Transverse colon (tissue), 4 donors: ENCODE measurements at regions not wholly inside any gene's neighbourhood (a gene's known extent, or its start where the extent isn't known, plus 50 kb on each side); places are given as distances from the start of the nearest gene placed in this dataset.
A peak's percentile ranks its signal among the peaks of the same experiment; 100 is the strongest.

ENCODE experiments used
- DNase-seq: peaks from one replicate; pipeline ENCODE4 v3.0.0-alpha.2; 2019
- H3K27ac ChIP-seq, 4 donors: fragments of 200-600 bp; sonication (generic); 2 replicates each; pipeline ENCODE4 v1.5.1; 2016 to 2018; ENCODE audit warnings: inconsistent platforms in 4 of 4
- H3K27me3 ChIP-seq: fragments of 200-600 bp; sonication (generic); 2 replicates; pipeline ENCODE4 v1.5.1; 2017; ENCODE audit warnings: inconsistent platforms
- H3K36me3 ChIP-seq, 4 donors: fragments of 200-600 bp; sonication (generic); 2 replicates each; pipeline ENCODE4 v1.5.1; 2017 to 2019; ENCODE audit warnings: inconsistent platforms in 4 of 4
- H3K4me1 ChIP-seq, 4 donors: fragments of 200-600 bp; sonication (generic); 2 replicates each; pipeline ENCODE4 v1.5.1; 2017 to 2020; ENCODE audit warnings: inconsistent platforms in 4 of 4
- H3K4me3 ChIP-seq, 4 donors: fragments of 200-600 bp; sonication (generic); 1 replicate in 1 of 4; 2 replicates in 3 of 4; pipeline versions ENCODE4 v1.5.1 to v1.6.1; 2017 to 2019; ENCODE audit warnings: inconsistent platforms in 4 of 4
- H3K9me3 ChIP-seq, 2 donors: fragments of 200-600 bp; sonication (generic); 2 replicates each; pipeline ENCODE4 v1.5.1; 2017 to 2019; ENCODE audit warnings: inconsistent platforms in 2 of 2
- CTCF ChIP-seq, 5 experiments: fragments of 200-600 bp in 3 of 5; fragments of 450-650 bp in 2 of 5; sonication (generic) in 3 of 5; IDR thresholded peaks; 1 replicate in 2 of 5; 2 replicates in 3 of 5; pipeline ENCODE4 v1.5.1; 2016 to 2017; ENCODE audit warnings: antibody characterized with exemption in 5 of 5, inconsistent platforms in 3 of 5, mild to moderate bottlenecking in 2 of 5, moderate library complexity in 1 of 5
- EP300 ChIP-seq: sonication (generic); formaldehyde crosslinking; IDR thresholded peaks from one replicate; pipeline ENCODE4 v1.6.1; 2017; ENCODE audit warnings: antibody characterized with exemption, low read depth
- POLR2A ChIP-seq: fragments of 450-650 bp; IDR thresholded peaks from one replicate; pipeline ENCODE4 v1.6.1; 2016; ENCODE audit warnings: antibody characterized with exemption, mild to moderate bottlenecking, moderate library complexity
- POLR2AphosphoS5 ChIP-seq, 3 donors: sonication (generic); formaldehyde crosslinking; IDR thresholded peaks; one replicate each; pipeline ENCODE4 v1.6.1; 2016; ENCODE audit warnings: antibody characterized with exemption in 3 of 3
- WGBS, 2 donors: methylation state at CpG; one replicate each; pipeline ENCODE4 v1.1.5; 2018; ENCODE audit warnings: low coverage in 1 of 2; 5-methylcytosine and 5-hydroxymethylcytosine counted together
- in situ Hi-C, 4 donors: fragments of 200-750 bp; cut with MboI; loops; one replicate each; pipeline versions ENCODE4 v1.15.0 to v1.15.1; 2017; ENCODE audit warnings: low sequenced_read_pairs in 3 of 4, low pct_ligation_motif_present in 1 of 4, low pct_unique_long_range_greater_than_20kb in 1 of 4
- intact Hi-C: fragments of 100-400 bp; cut with DNase I; formaldehyde crosslinking; loops from one replicate; pipeline ENCODE4 v1.15.1; 2023; ENCODE audit warnings: low total_unique reads

- in situ Hi-C loops (loop anchor here (5.0 to 25.0 kb wide), 5 partner anchors 209 to 489 kb away; partner anchors contain the start of gene COX7A2L (in 1 of the 4)), intact Hi-C loops (no loop called here)
- Histone ChIP-seq H3K27ac (no peak overlapping the region), H3K9me3 (no peaks in the 10 kb centered on the region), H3K27me3 (no peaks in the 10 kb centered on the region), H3K4me1 (peaks cover 0 to 19% (median 8%) of the 10 kb centered on the region in 4 donors), H3K4me3 (no peak overlapping the region), H3K36me3 (no peaks in the 10 kb centered on the region)
- WGBS, 2 donors = 42 to 50% methylated on average over 4 of the region's 4 CpGs
- TF ChIP-seq POLR2AphosphoS5 (IDR thresholded peaks at IDR 0.05) = no peak
- no peak for TF ChIP-seq EP300
- no peak for TF ChIP-seq POLR2A
- no peak for TF ChIP-seq CTCF (IDR thresholded peaks at IDR 0.05)
- DNase-seq = no peak
These were observed 174.5 kb upstream of the PKDCC start for GRCh38 chr2:41873102-41874031.

GRCh38 chr2:41877114-41877678, 170.6 kb upstream of the PKDCC start:
- Histone ChIP-seq H3K27ac (no peak overlapping the region), H3K36me3 (no peaks in the 10 kb centered on the region), H3K4me3 (no peak overlapping the region), H3K9me3 (no peaks in the 10 kb centered on the region), H3K4me1 (peaks cover 12 to 38% (median 18%) of the 10 kb centered on the region in 4 donors), H3K27me3 (no peaks in the 10 kb centered on the region)
- in situ Hi-C loops (no loop called here), intact Hi-C loops (no loop called here)
- no peak for TF ChIP-seq POLR2AphosphoS5 (IDR thresholded peaks at IDR 0.05)
- no peak for TF ChIP-seq POLR2A
- TF ChIP-seq EP300 = no peak
- TF ChIP-seq CTCF (IDR thresholded peaks at IDR 0.05) = no peak
- no peak for DNase-seq
- 90% methylated on average over 11 to 14 of the region's 14 CpGs for WGBS, 2 donors

GRCh38 chr2:41878056-41878455, 169.8 kb upstream of the PKDCC start:
- intact Hi-C loops (no loop called here), in situ Hi-C loops (no loop called here)
- no peaks in the 10 kb centered on the region for H3K9me3 ChIP-seq
- TF ChIP-seq EP300 = no peak
- TF ChIP-seq POLR2A = no peak
- no peak for TF ChIP-seq CTCF (IDR thresholded peaks at IDR 0.05)
- no peak for TF ChIP-seq POLR2AphosphoS5 (IDR thresholded peaks at IDR 0.05)
- no peak overlapping the region for H3K4me3 ChIP-seq
- H3K27ac ChIP-seq = no peak overlapping the region
- no peak for DNase-seq
- no peaks in the 10 kb centered on the region for H3K27me3 ChIP-seq
- WGBS, 2 donors = 90 to 100% methylated on average over 3 to 10 of the region's 10 CpGs
- peaks cover 12 to 31% (median 15%) of the 10 kb centered on the region in 4 donors for H3K4me1 ChIP-seq
- H3K36me3 ChIP-seq = no peaks in the 10 kb centered on the region

- Histone ChIP-seq H3K4me1 (peaks cover 12 to 27% (median 15%) of the 10 kb centered on the region in 4 donors), H3K36me3 (no peaks in the 10 kb centered on the region), H3K9me3 (no peaks in the 10 kb centered on the region), H3K4me3 (no peak overlapping the region), H3K27ac (peak overlapping the region in 2 of 4 donors; percentile 18 to 43), H3K27me3 (no peaks in the 10 kb centered on the region)
- intact Hi-C loops (no loop called here), in situ Hi-C loops (no loop called here)
- WGBS, 2 donors = 57 to 74% methylated on average over 11 of the region's 11 CpGs
- TF ChIP-seq POLR2A = no peak
- no peak for TF ChIP-seq EP300
- no peak for TF ChIP-seq CTCF (IDR thresholded peaks at IDR 0.05)
- TF ChIP-seq POLR2AphosphoS5 (IDR thresholded peaks at IDR 0.05) = no peak
- no peak for DNase-seq
These were observed 169.0 kb upstream of the PKDCC start for GRCh38 chr2:41878716-41879234.
